ENCODE measurements at regions not wholly inside any gene's neighbourhood (a gene's known extent, or its start where the extent isn't known, plus 50 kb on each side); places are given as distances from the start of the nearest gene placed in this dataset.
"Not testable (repeated sequence)": the region's sequence is repeated elsewhere in the genome, so short reads cannot be mapped to it uniquely, and the experiment has no call there.

DNA sequence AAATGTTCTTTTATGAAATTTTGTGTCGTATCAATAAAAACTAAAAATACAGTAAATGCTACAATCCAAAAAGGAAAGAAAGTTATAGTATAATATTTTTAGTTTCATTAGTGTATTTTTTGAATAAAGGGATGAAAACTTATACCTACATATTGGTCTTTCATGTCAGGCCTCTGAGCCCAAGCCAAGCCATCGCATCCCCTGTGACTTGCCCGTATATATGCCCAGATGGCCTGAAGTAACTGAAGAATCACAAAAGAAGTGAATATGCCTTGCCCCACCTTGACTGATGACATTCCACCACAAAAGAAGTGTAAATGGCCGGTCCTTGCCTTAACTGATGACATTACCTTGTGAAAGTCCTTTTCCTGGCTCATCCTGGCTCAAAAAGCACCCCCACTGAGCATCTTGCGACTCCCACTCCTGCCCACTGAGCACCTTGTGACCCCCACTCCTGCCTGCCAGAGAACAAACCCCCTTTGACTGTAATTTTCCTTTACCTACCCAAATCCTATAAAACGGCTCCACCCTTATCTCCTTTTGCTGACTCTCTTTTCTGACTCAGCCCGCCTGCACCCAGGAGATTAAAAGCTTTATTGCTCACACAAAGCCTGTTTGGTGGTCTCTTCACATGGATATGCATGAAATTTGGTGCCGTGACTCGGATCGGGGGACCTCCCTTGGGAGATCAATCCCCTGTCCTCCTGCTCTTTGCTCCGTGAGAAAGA lies 108.2 kb upstream of the PELI1 start:
- Histone ChIP-seq H3K4me3 (peak overlapping the region; percentile 71), H3K4me2 (peak overlapping the region; percentile 70), H3F3A (replicated peaks; ENCODE audit: low read depth) (peaks cover 17% of the 10 kb centered on the region), H3K79me2 (replicated peaks; ENCODE audit: insufficient read depth) (peaks cover 71% of the 10 kb centered on the region), H3K4me1 (ENCODE audit: insufficient read depth) (peaks cover 39% of the 10 kb centered on the region), H3K27ac (ENCODE audit: low read depth) (peak overlapping the region; percentile 96)
- peak; percentile 14 for ATAC-seq
- 0 out of 2 replicates have a peak, but pooled peaks have one; percentile 40 for TF ChIP-seq POLR2AphosphoS5 (IDR thresholded peaks at IDR 0.05; ENCODE audit: low read depth)
- TF ChIP-seq NANOG (IDR thresholded peaks at IDR 0.05; ENCODE audit: borderline replicate concordance) = peak; percentile 44; the same call in 1 of the 2 replicates
- H3K9me2 ChIP-seq (ENCODE audit: insufficient read depth); H2AFZ ChIP-seq; H3K9me3 Mint-ChIP-seq; H4K20me1 ChIP-seq (replicated peaks; ENCODE audit: insufficient read depth); H3K36me3 ChIP-seq (ENCODE audit: insufficient read depth); H3K27me3 ChIP-seq (ENCODE audit: insufficient read depth); DNase-seq (ENCODE audit: low spot score): not testable (repeated sequence)
- peak overlapping the region; percentile 98 for H3K27ac Mint-ChIP-seq
- peak overlapping the region; percentile 95 for H3K4me3 Mint-ChIP-seq
- peaks cover 80% of the 10 kb centered on the region for H3K36me3 Mint-ChIP-seq (ENCODE audit: low read depth)
- peaks cover 18% of the 10 kb centered on the region for H3K27me3 Mint-ChIP-seq (ENCODE audit: insufficient read depth, low read depth, poor library complexity)
- peaks cover 55% of the 10 kb centered on the region for H3K4me1 Mint-ChIP-seq

DNA sequence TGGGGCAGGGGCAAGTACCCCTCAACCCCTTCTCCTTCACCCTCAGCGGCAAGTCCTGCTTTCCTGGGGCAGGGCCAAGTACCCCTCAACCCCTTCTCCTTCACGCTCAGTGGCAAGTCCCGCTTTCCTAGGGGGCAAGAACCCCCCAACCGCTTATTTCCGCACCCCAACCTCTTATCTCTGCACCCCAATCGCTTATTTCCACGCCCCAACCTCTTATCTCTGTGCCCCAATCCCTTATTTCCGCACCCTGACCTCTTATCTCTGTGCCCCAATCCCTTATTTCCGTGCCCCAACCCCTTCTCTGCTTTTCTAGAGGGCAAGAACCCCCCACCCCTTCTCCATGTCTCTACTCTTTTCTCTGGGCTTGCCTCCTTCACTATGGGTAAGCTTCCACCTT lies 109.2 kb upstream of the PELI1 start:
- Mint-ChIP-seq H3K27me3 (ENCODE audit: insufficient read depth, low read depth, poor library complexity) (peaks cover 18% of the 10 kb centered on the region), H3K36me3 (ENCODE audit: low read depth) (peaks cover 77% of the 10 kb centered on the region), H3K4me1 (peaks cover 58% of the 10 kb centered on the region), H3K27ac (peak overlapping the region; percentile 98), H3K4me3 (peak overlapping the region; percentile 95)
- peaks cover 75% of the 10 kb centered on the region for H3K79me2 ChIP-seq (replicated peaks; ENCODE audit: insufficient read depth)
- H3K9me2 ChIP-seq (ENCODE audit: insufficient read depth); DNase-seq (ENCODE audit: low spot score); H3K36me3 ChIP-seq (ENCODE audit: insufficient read depth); H4K20me1 ChIP-seq (replicated peaks; ENCODE audit: insufficient read depth); H2AFZ ChIP-seq; H3K9me3 Mint-ChIP-seq; ATAC-seq; H3K27me3 ChIP-seq (ENCODE audit: insufficient read depth): not testable (repeated sequence)
- peak; percentile 31; the same call in 1 of the 2 replicates for TF ChIP-seq POLR2AphosphoS5 (IDR thresholded peaks at IDR 0.05; ENCODE audit: low read depth)
- H3K4me2 ChIP-seq = peak overlapping the region; percentile 70
- H3K27ac ChIP-seq (ENCODE audit: low read depth) = peak overlapping the region; percentile 96
- peaks cover 41% of the 10 kb centered on the region for H3K4me1 ChIP-seq (ENCODE audit: insufficient read depth)
- peaks cover 17% of the 10 kb centered on the region for H3F3A ChIP-seq (replicated peaks; ENCODE audit: low read depth)
- peak overlapping the region; percentile 71 for H3K4me3 ChIP-seq

DNA sequence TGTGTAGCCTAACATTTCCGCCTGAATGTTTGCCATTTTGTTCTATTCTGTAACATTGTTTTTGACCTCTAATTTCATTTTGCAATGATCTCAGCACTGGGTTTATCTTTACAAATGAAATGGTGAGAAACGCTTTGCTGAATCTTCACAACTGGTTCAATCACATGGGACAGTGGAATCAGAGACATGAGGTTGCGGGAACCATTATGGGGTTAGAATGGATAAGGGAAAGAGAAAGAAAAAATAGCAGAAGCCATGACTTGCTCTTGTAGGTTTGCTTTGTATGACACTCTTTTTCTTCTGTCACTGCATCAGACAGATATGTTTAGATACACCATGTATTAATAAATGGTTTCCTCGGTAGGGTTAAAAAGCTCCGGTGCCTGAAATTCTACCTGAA lies 114.3 kb upstream of the PELI1 start:
- peak overlapping the region; percentile 69 for H3K4me2 ChIP-seq
- H3K27me3 Mint-ChIP-seq (ENCODE audit: insufficient read depth, low read depth, poor library complexity) = peaks cover 8% of the 10 kb centered on the region
- H2AFZ ChIP-seq = no peak overlapping the region
- H3K4me1 ChIP-seq (ENCODE audit: insufficient read depth) = peaks cover 45% of the 10 kb centered on the region
- H3F3A ChIP-seq (replicated peaks; ENCODE audit: low read depth) = 0 out of 2 replicates have a peak, but pooled peaks cover 2% of the 10 kb centered on the region
- peak overlapping the region; percentile 42 for H3K4me3 ChIP-seq
- no peaks in the 10 kb centered on the region for H4K20me1 ChIP-seq (replicated peaks; ENCODE audit: insufficient read depth)
- no peak for ATAC-seq
- H3K4me1 Mint-ChIP-seq = peaks cover 61% of the 10 kb centered on the region
- peaks cover 67% of the 10 kb centered on the region for H3K79me2 ChIP-seq (replicated peaks; ENCODE audit: insufficient read depth)
- H3K27me3 ChIP-seq (ENCODE audit: insufficient read depth) = no peaks in the 10 kb centered on the region
- no peaks in the 10 kb centered on the region for H3K9me3 Mint-ChIP-seq
- 0 out of 2 replicates have a peak, but pooled peaks cover 3% of the 10 kb centered on the region for H3K9me2 ChIP-seq (ENCODE audit: insufficient read depth)
- H3K36me3 Mint-ChIP-seq (ENCODE audit: low read depth) = peaks cover 87% of the 10 kb centered on the region
- H3K4me3 Mint-ChIP-seq = peak overlapping the region; percentile 52
- H3K36me3 ChIP-seq (ENCODE audit: insufficient read depth) = no peaks in the 10 kb centered on the region; the same call in 1 of the 2 replicates
- TF ChIP-seq POLR2AphosphoS5 (IDR thresholded peaks at IDR 0.05; ENCODE audit: low read depth) (0 out of 2 replicates have a peak, but pooled peaks have one; percentile 1), JUNB (IDR thresholded peaks at IDR 0.05; ENCODE audit: unreplicated experiment) (no peak)
- peak overlapping the region; percentile 58 for H3K27ac Mint-ChIP-seq
- no peak for DNase-seq (ENCODE audit: low spot score)
- H3K27ac ChIP-seq (ENCODE audit: low read depth) = peak overlapping the region; percentile 97

DNA sequence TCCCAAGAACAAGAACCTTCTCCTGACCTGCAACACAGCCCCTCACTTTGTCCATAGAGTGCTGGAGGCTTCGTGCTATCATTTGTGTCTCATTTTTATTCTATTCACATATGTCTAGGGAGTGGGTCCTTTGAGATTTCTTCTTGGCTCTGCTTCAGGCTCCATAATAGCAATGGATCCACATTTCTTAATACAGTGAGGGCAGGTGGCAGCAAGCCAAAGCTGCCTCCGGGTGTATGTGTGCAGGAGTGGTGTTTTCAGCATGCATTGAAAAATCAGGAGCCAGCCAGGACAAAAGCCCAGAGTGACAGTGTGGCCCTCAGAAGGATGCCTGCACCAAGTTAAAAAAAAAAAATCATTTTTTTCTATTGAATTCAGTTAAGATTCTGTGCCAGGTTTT lies 115.1 kb upstream of the PELI1 start:
- no peaks in the 10 kb centered on the region for H3K27me3 ChIP-seq (ENCODE audit: insufficient read depth)
- H3K4me2 ChIP-seq = peak overlapping the region; percentile 69
- ATAC-seq (no peak), DNase-seq (ENCODE audit: low spot score) (no peak)
- H2AFZ ChIP-seq = no peak overlapping the region
- H3F3A ChIP-seq (replicated peaks; ENCODE audit: low read depth) = 0 out of 2 replicates have a peak, but pooled peaks cover 2% of the 10 kb centered on the region
- Mint-ChIP-seq H3K4me3 (no peak overlapping the region), H3K4me1 (peaks cover 68% of the 10 kb centered on the region), H3K36me3 (ENCODE audit: low read depth) (peaks cover 84% of the 10 kb centered on the region), H3K27me3 (ENCODE audit: insufficient read depth, low read depth, poor library complexity) (peaks cover 4% of the 10 kb centered on the region), H3K9me3 (no peaks in the 10 kb centered on the region), H3K27ac (peak overlapping the region; percentile 58)
- no peaks in the 10 kb centered on the region for H4K20me1 ChIP-seq (replicated peaks; ENCODE audit: insufficient read depth)
- peak overlapping the region; percentile 97; the same call in 1 of the 2 replicates for H3K27ac ChIP-seq (ENCODE audit: low read depth)
- peak overlapping the region; percentile 42; the same call in 1 of the 2 replicates for H3K4me3 ChIP-seq
- 0 out of 2 replicates have a peak, but pooled peaks cover 3% of the 10 kb centered on the region for H3K9me2 ChIP-seq (ENCODE audit: insufficient read depth)
- H3K36me3 ChIP-seq (ENCODE audit: insufficient read depth) = no peaks in the 10 kb centered on the region; the same call in 1 of the 2 replicates
- H3K4me1 ChIP-seq (ENCODE audit: insufficient read depth) = peaks cover 50% of the 10 kb centered on the region
- H3K79me2 ChIP-seq (replicated peaks; ENCODE audit: insufficient read depth) = peaks cover 60% of the 10 kb centered on the region
- TF ChIP-seq ZNF114 (CRISPR knock-in tag; IDR thresholded peaks at IDR 0.05) (no peak), NANOG (IDR thresholded peaks at IDR 0.05; ENCODE audit: borderline replicate concordance) (no peak), ZNF331 (CRISPR knock-in tag; IDR thresholded peaks at IDR 0.05; ENCODE audit: low read depth) (no peak), EZH2phosphoT487 (IDR thresholded peaks at IDR 0.05; ENCODE audit: unreplicated experiment) (no peak), EZH2 (IDR thresholded peaks at IDR 0.05; ENCODE audit: low read depth, unreplicated experiment) (no peak)

All from GM23338 (cell line).